H7 (cell line): ENCODE measurements at regions not wholly inside any gene's neighbourhood (a gene's known extent, or its start where the extent isn't known, plus 50 kb on each side); places are given as distances from the start of the nearest gene placed in this dataset.
"Not testable (repeated sequence)": the region's sequence is repeated elsewhere in the genome, so short reads cannot be mapped to it uniquely, and the experiment has no call there.

ENCODE experiments used
- DNase-seq: peaks from one replicate; pipeline ENCODE4 v3.0.0; 2012
- H3K27me3 ChIP-seq: 2 replicates; pipeline ENCODE4 v1.6.0; 2011; ENCODE audit warnings: mild to moderate bottlenecking, low read length; ENCODE audit not compliant: control insufficient read depth, insufficient read depth
- H3K36me3 ChIP-seq: replicated peaks from 2 replicates; pipeline ENCODE4 v1.5.1; 2011; ENCODE audit warnings: low read length; ENCODE audit not compliant: control insufficient read depth, insufficient read depth
- H3K4me3 ChIP-seq: 2 replicates; pipeline ENCODE4 v1.5.1; 2011; ENCODE audit warnings: low read depth, mild to moderate bottlenecking, control low read depth, low read length, moderate library complexity; ENCODE audit not compliant: insufficient read depth

- H3K4me3 ChIP-seq, H3K36me3 ChIP-seq, DNase-seq, H3K27me3 ChIP-seq: not testable (repeated sequence)
Observed at GRCh38 chr16:21370791-21371190, 92.7 kb upstream of the CRYM start.

GRCh38 chr16:21368973-21369942 lies 91.2 kb upstream of the CRYM start:
- H3K36me3 ChIP-seq, H3K4me3 ChIP-seq, DNase-seq, H3K27me3 ChIP-seq: not testable (repeated sequence)

DNA sequence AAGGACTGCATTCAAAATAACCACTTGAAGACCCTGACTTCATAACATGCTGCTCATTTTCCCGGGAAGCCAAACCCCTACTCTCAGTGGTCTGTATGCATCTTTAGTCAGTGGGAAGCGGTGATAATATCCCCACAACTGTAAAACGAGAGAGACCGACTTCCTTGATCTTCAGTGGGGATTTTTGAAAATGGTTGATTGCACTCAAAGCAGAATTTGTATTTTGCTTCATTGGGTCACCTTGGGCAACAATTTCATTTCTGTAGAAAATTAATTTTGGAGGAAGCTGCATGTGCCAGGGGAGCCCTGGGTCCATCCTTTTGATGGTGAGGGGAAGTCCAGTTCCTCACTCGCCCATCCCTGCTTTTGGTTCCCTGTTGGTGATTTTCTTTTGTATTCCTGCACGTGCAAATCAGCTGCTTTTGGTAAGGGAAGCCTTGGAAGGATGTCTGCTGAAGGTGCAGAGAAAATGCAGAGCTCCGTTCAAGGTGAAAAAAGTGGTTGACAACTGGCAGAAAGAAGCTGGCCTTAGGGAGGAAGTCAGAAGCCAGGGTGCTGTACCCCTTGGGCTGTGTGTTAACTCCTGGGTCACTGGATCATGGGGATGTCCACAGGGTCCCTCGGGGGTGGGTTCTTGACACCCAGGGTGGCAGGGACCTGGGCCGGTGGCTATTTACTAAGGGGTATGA lies 89.8 kb upstream of the CRYM start:
- H3K36me3 ChIP-seq, H3K27me3 ChIP-seq, DNase-seq, H3K4me3 ChIP-seq: not testable (repeated sequence)

DNA sequence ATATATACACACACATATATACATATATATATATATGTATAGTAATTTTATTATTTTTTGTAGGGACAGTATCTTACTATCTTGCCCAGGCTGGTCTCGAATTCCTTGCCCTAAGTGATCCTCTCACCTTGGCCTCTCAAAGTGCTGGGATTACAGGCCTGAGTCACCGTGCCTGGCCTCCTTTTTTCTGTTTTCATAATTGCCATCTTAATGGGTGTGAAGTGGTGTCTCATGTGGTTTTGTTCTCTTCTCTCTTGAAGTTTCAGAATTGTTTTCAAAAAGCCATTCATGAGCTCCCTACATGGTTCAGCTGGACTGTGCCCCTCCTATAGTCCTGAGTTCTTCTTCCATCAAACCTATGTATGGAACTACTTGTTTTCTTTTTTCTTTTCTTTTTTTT lies 88.9 kb upstream of the CRYM start:
- H3K27me3 ChIP-seq, DNase-seq, H3K36me3 ChIP-seq, H3K4me3 ChIP-seq: not testable (repeated sequence)

DNA sequence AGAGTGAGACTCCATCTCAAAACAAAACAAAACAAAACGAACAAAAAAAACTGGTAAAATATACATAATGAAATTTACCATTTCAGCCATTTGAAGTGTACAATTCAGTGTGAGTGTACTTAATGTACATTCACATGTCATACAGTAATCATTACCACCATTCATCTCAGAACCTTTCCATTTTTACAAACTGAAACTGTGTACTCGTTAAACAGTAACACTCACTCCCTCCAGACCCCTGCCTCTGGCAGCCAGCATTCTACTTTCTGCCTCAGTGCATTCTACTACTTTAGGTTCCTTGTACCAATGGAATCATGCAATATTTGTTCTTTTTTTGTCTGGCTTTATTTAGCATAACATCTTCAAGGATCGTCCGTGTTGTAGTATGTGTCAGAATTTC lies 87.5 kb upstream of the CRYM start:
- H3K4me3 ChIP-seq, H3K27me3 ChIP-seq, H3K36me3 ChIP-seq, DNase-seq: not testable (repeated sequence)

GRCh38 chr16:21363550-21364223 lies 85.6 kb upstream of the CRYM start:
- H3K4me3 ChIP-seq, DNase-seq, H3K27me3 ChIP-seq, H3K36me3 ChIP-seq: not testable (repeated sequence)

DNA sequence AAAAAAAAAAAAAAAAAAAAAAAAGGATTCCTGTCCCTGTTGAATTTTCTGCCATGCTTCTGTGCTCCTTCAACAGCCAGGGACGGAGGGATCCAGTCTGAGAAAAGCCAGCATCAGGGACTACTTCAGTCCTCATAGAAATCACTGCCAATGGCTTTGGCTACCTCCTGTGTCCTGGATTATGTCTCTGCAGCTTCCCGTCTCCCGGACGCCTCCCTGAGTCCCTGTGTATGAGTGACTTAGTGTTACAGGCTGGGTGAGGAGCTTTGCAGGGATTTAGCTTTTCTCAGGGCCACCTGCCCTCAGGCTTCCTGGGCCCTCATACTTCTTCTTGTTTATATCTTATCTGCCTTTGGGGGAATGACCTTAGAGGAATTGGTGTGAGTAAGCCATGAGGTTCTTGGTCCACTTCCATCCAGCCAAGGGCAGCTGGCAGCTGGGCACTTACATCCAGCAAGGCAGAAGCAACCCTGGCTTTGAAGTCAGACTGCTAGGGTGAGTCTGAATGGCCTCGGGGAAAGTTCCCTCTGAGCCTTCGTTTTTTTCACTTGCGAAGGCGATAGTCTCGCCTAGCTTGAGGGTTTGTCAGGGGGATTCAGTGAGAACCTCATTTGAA lies 83.6 kb upstream of the CRYM start:
- H3K36me3 ChIP-seq, H3K4me3 ChIP-seq, H3K27me3 ChIP-seq: not testable (repeated sequence)
- peak; percentile 14 for DNase-seq

GRCh38 chr16:21361045-21361444 lies 83.0 kb upstream of the CRYM start:
- not testable (repeated sequence) for H3K27me3 ChIP-seq, DNase-seq, H3K4me3 ChIP-seq, H3K36me3 ChIP-seq

DNA sequence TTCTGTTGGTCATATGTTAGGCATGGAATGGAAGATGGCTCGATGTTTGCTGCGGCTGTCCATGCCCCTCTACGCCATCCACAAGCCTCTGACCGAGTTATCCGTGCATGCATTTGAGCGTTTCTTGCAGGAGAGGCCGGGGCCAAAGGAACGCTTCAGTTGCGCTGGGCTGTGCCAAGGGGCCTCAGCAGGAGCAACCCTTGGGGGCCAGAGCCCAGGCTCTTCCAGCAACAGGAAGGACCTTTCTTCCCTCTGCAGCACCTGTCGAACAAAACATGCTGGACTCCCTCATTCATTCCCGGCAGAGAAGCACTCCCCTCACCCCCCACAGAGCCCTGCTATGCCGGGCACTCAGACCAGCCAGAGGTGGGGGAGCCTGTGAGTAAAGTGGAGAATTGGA lies 81.4 kb upstream of the CRYM start:
- not testable (repeated sequence) for H3K36me3 ChIP-seq, H3K4me3 ChIP-seq, H3K27me3 ChIP-seq
- DNase-seq = peak; percentile 53

GRCh38 chr16:21358261-21358795 lies 80.2 kb upstream of the CRYM start:
- H3K27me3 ChIP-seq, H3K36me3 ChIP-seq, H3K4me3 ChIP-seq: not testable (repeated sequence)
- DNase-seq = peak; percentile 2

- H3K27me3 ChIP-seq, H3K36me3 ChIP-seq, H3K4me3 ChIP-seq: not testable (repeated sequence)
- DNase-seq = peak; percentile 6
Observed at GRCh38 chr16:21356308-21356707, 78.2 kb upstream of the CRYM start.

DNA sequence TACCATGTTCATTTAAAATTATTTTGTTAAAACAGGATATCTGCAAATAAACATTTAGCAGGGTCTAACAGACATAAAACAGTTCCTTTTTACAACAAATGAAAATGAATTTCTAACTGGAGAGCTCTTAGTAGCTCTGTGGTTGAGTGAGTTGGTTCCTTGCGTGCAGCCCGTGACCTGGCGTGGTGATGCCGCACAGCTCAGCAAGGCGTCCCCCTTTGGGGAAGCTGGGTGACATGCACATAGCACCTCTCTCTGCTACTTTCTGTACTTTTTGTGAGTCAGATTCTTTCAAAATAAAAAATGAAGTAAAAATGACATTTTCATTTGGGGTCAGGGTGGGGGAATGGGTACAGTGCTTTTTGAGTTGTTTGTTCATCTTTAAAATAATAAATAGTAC lies 73.3 kb upstream of the CRYM start:
- DNase-seq = not testable (repeated sequence)

GRCh38 chr16:21350851-21351250 lies 72.8 kb upstream of the CRYM start:
- H3K27me3 ChIP-seq, H3K4me3 ChIP-seq, H3K36me3 ChIP-seq, DNase-seq: not testable (repeated sequence)

More for the DNA sequence above, 73.3 kb upstream of the CRYM start:
- H3K36me3 ChIP-seq, H3K4me3 ChIP-seq, H3K27me3 ChIP-seq: not testable (repeated sequence)

- not testable (repeated sequence) for H3K27me3 ChIP-seq, H3K4me3 ChIP-seq, H3K36me3 ChIP-seq, DNase-seq
Observed at GRCh38 chr16:21349336-21349735, 71.2 kb upstream of the CRYM start.
